HCT116 (cell line): ENCODE measurements at regions not wholly inside any gene's neighbourhood (a gene's known extent, or its start where the extent isn't known, plus 50 kb on each side); places are given as distances from the start of the nearest gene placed in this dataset.

Experiments used
- CEBPB ChIP-seq: IDR thresholded peaks from 2 replicates; pipeline ENCODE4 v1.6.1; 2012; ENCODE audit warnings: low read depth
- CTCF ChIP-seq, 3 experiments: fragments of 200-600 bp in 1 of 3; sonication (generic) in 1 of 3; IDR thresholded peaks in 2 of 3; conservative IDR thresholded peaks in 1 of 3; 2 replicates each; pipeline ENCODE4 v1.5.1; 2012 to 2017; ENCODE audit warnings: low read depth in 2 of 3, low read length in 2 of 3, antibody characterized with exemption in 1 of 3, borderline replicate concordance in 1 of 3, control low read depth in 1 of 3, mild to moderate bottlenecking in 1 of 3, mixed read lengths in 1 of 3, mixed run types in 1 of 3, moderate library complexity in 1 of 3; ENCODE audit not compliant: insufficient read depth in 1 of 3
- EGR1 ChIP-seq: IDR thresholded peaks from 2 replicates; pipeline ENCODE4 v1.6.1; 2012; ENCODE audit warnings: low read depth
- EZH2 ChIP-seq: fragments of 200-600 bp; sonication (generic); IDR thresholded peaks from 2 replicates; pipeline ENCODE4 v1.6.1; 2017; ENCODE audit warnings: antibody characterized with exemption, mixed run types
- JUND ChIP-seq: IDR thresholded peaks from 2 replicates; pipeline ENCODE4 v1.6.1; 2012
- MAX ChIP-seq: IDR thresholded peaks from 2 replicates; pipeline ENCODE4 v1.6.1; 2012
- POLR2A ChIP-seq: IDR thresholded peaks from 2 replicates; pipeline ENCODE4 v1.7.0; 2011; ENCODE audit warnings: borderline replicate concordance; ENCODE audit not compliant: insufficient read depth, insufficient read length; ENCODE audit errors: extremely low read depth
- POLR2AphosphoS5 ChIP-seq: IDR thresholded peaks from 2 replicates; pipeline ENCODE4 v1.6.1; 2011; ENCODE audit warnings: mild to moderate bottlenecking, low read depth, low read length, moderate library complexity
- RAD21 ChIP-seq: IDR thresholded peaks from 2 replicates; pipeline ENCODE4 v1.6.1; 2012; ENCODE audit warnings: low read depth, mild to moderate bottlenecking
- SIN3A ChIP-seq: IDR thresholded peaks from 2 replicates; pipeline ENCODE4 v1.6.1; 2012; ENCODE audit warnings: low read depth
- YY1 ChIP-seq: IDR thresholded peaks from 2 replicates; pipeline ENCODE4 v1.6.1; 2011; ENCODE audit warnings: low read length, low read depth, moderate library complexity, mild to moderate bottlenecking; ENCODE audit not compliant: insufficient replicate concordance; ENCODE audit errors: extremely low read depth
- ZNF274 ChIP-seq: fragments of 200-500 bp; sonication (Bioruptor generic); IDR thresholded peaks from 2 replicates; pipeline ENCODE4 v1.6.1; 2014; ENCODE audit warnings: mild to moderate bottlenecking, low read depth, low read length, inconsistent platforms
- TF ChIP-seq, protein P1 (sequence below): IDR thresholded peaks from 2 replicates; pipeline ENCODE4 v1.6.1; 2012; ENCODE audit warnings: low read depth

GRCh38 chr3:34444137-34444536 lies 645.7 kb downstream of the PDCD6IP start:
- no peak for TF ChIP-seq ZNF274
- no peak for TF ChIP-seq EGR1
- TF ChIP-seq POLR2AphosphoS5: no peak
- no peak for TF ChIP-seq POLR2A
- no peak for TF ChIP-seq CTCF (IDR thresholded peaks at IDR 0.05 in 2 of 3, conservative IDR thresholded peaks at IDR 0.05 in 1 of 3; ENCODE audit: borderline replicate concordance in 1 of 3, insufficient read depth in 1 of 3, low read depth in 2 of 3, low read length in 2 of 3)
- no peak for TF ChIP-seq EZH2
- TF ChIP-seq RAD21: no peak
- TF ChIP-seq MAX: no peak
- no peak for TF ChIP-seq CEBPB
- TF ChIP-seq, protein P1, sequence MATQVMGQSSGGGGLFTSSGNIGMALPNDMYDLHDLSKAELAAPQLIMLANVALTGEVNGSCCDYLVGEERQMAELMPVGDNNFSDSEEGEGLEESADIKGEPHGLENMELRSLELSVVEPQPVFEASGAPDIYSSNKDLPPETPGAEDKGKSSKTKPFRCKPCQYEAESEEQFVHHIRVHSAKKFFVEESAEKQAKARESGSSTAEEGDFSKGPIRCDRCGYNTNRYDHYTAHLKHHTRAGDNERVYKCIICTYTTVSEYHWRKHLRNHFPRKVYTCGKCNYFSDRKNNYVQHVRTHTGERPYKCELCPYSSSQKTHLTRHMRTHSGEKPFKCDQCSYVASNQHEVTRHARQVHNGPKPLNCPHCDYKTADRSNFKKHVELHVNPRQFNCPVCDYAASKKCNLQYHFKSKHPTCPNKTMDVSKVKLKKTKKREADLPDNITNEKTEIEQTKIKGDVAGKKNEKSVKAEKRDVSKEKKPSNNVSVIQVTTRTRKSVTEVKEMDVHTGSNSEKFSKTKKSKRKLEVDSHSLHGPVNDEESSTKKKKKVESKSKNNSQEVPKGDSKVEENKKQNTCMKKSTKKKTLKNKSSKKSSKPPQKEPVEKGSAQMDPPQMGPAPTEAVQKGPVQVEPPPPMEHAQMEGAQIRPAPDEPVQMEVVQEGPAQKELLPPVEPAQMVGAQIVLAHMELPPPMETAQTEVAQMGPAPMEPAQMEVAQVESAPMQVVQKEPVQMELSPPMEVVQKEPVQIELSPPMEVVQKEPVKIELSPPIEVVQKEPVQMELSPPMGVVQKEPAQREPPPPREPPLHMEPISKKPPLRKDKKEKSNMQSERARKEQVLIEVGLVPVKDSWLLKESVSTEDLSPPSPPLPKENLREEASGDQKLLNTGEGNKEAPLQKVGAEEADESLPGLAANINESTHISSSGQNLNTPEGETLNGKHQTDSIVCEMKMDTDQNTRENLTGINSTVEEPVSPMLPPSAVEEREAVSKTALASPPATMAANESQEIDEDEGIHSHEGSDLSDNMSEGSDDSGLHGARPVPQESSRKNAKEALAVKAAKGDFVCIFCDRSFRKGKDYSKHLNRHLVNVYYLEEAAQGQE: no peak
- TF ChIP-seq JUND: no peak
- TF ChIP-seq SIN3A: no peak
- no peak for TF ChIP-seq YY1
